Neural cell (in vitro differentiated cells): ENCODE measurements at regions not wholly inside any gene's neighbourhood (a gene's known extent, or its start where the extent isn't known, plus 50 kb on each side); places are given as distances from the start of the nearest gene placed in this dataset.

Experiments
- H2AFZ ChIP-seq: fragments of 200-600, 300-800 bp; sonication (generic), shearing (Covaris generic); 2 replicates; pipeline ENCODE4 v1.6.0; 2014; ENCODE audit warnings: low read depth, mild to moderate bottlenecking, antibody characterized with exemption, low read length, moderate library complexity
- H3F3A ChIP-seq: fragments of 200-600 bp; shearing (Covaris generic); 2 replicates; pipeline ENCODE4 v1.6.1; 2016; ENCODE audit warnings: mild to moderate bottlenecking, moderate library complexity, mixed read lengths, antibody characterized with exemption, low read length; ENCODE audit not compliant: insufficient read depth, poor library complexity, severe bottlenecking
- H3K27ac ChIP-seq: fragments of 200-600, 300-800 bp; sonication (generic), shearing (Covaris generic); 2 replicates; pipeline ENCODE4 v1.5.1; 2014; ENCODE audit warnings: mild to moderate bottlenecking, low read length, moderate library complexity
- H3K27me3 ChIP-seq: fragments of 300-800, 200-600 bp; sonication (generic), shearing (Covaris generic); 2 replicates; pipeline ENCODE4 v1.6.0; 2014; ENCODE audit warnings: mild to moderate bottlenecking, low read depth, low read length, moderate library complexity; ENCODE audit not compliant: insufficient read depth
- H3K36me3 ChIP-seq: fragments of 300-800, 200-600 bp; sonication (generic), shearing (Covaris generic); 2 replicates; pipeline ENCODE4 v1.5.1; 2014; ENCODE audit warnings: mild to moderate bottlenecking, antibody characterized with exemption, low read length, moderate library complexity; ENCODE audit not compliant: insufficient read depth
- H3K4me2 ChIP-seq: fragments of 300-800, 200-600 bp; sonication (generic), shearing (Covaris generic); 2 replicates; pipeline ENCODE4 v1.6.0; 2014; ENCODE audit warnings: mild to moderate bottlenecking, low read length
- H3K4me3 ChIP-seq: fragments of 300-800, 200-600 bp; sonication (generic), shearing (Covaris generic); 2 replicates; pipeline ENCODE4 v1.5.1; 2014; ENCODE audit warnings: mild to moderate bottlenecking, low read length, moderate library complexity
- H3K79me2 ChIP-seq: fragments of 200-600 bp; shearing (Covaris generic); replicated peaks from 2 replicates; pipeline ENCODE4 v1.6.0; 2014; ENCODE audit warnings: mild to moderate bottlenecking, low read length, moderate library complexity; ENCODE audit not compliant: insufficient read depth
- H3K9ac ChIP-seq: fragments of 300-800, 200-600 bp; sonication (generic), shearing (Covaris generic); 2 replicates; pipeline ENCODE4 v1.6.1; 2016; ENCODE audit warnings: mild to moderate bottlenecking, low read length, mixed read lengths
- H3K9me2 ChIP-seq: fragments of 200-600 bp; shearing (Covaris generic); 2 replicates; pipeline ENCODE4 v1.6.1; 2016; ENCODE audit warnings: mild to moderate bottlenecking, low read length, mixed read lengths; ENCODE audit not compliant: insufficient read depth
- H3K9me3 ChIP-seq: fragments of 200-600, 300-800 bp; sonication (generic), shearing (Covaris generic); 2 replicates; pipeline ENCODE4 v1.6.1; 2016; ENCODE audit warnings: mild to moderate bottlenecking, mixed run types, low read length, moderate library complexity, mixed read lengths
- H4K20me1 ChIP-seq: fragments of 200-600 bp; shearing (Covaris generic); 2 replicates; pipeline ENCODE4 v1.6.1; 2016; ENCODE audit warnings: mild to moderate bottlenecking, mixed run types; ENCODE audit not compliant: insufficient read depth
- EP300 ChIP-seq: fragments of 450-650 bp; conservative IDR thresholded peaks from 2 replicates; pipeline ENCODE4 v1.6.1; 2014; ENCODE audit warnings: antibody characterized with exemption, mild to moderate bottlenecking, moderate library complexity; ENCODE audit not compliant: poor library complexity, severe bottlenecking
- EZH2 ChIP-seq: fragments of 200-600, 300-800 bp; shearing (Covaris generic), sonication (generic); IDR thresholded peaks from 2 replicates; pipeline ENCODE4 v1.6.1; 2014; ENCODE audit warnings: antibody characterized with exemption, low read length, borderline replicate concordance, mild to moderate bottlenecking; ENCODE audit not compliant: insufficient read depth, poor library complexity, severe bottlenecking
- MXI1 ChIP-seq: fragments of 450-650 bp; conservative IDR thresholded peaks from 2 replicates; pipeline ENCODE4 v1.6.1; 2014; ENCODE audit warnings: antibody characterized with exemption, mild to moderate bottlenecking; ENCODE audit not compliant: poor library complexity, severe bottlenecking
- POLR2AphosphoS5 ChIP-seq: IDR thresholded peaks from 2 replicates; pipeline ENCODE4 v1.6.1; 2012
- RAD21 ChIP-seq: fragments of 450-650 bp; conservative IDR thresholded peaks from 2 replicates; pipeline ENCODE4 v1.6.1; 2014; ENCODE audit warnings: antibody characterized with exemption, mild to moderate bottlenecking, moderate library complexity
- SMC3 ChIP-seq: fragments of 450-650 bp; conservative IDR thresholded peaks from 2 replicates; pipeline ENCODE4 v1.6.1; 2014; ENCODE audit warnings: antibody characterized with exemption, mild to moderate bottlenecking, moderate library complexity; ENCODE audit not compliant: poor library complexity
- TAF1 ChIP-seq: IDR thresholded peaks from 2 replicates; pipeline ENCODE4 v1.6.1; 2012; ENCODE audit warnings: low read depth
- TF ChIP-seq, protein P1 (sequence below): IDR thresholded peaks from 2 replicates; pipeline ENCODE4 v1.6.1; 2012; ENCODE audit warnings: borderline replicate concordance
- TF ChIP-seq, protein P2 (sequence below): fragments of 450-650 bp; IDR thresholded peaks from 2 replicates; pipeline ENCODE4 v1.5.1; 2014; ENCODE audit warnings: antibody characterized with exemption, mild to moderate bottlenecking, moderate library complexity; ENCODE audit not compliant: poor library complexity, severe bottlenecking

DNA sequence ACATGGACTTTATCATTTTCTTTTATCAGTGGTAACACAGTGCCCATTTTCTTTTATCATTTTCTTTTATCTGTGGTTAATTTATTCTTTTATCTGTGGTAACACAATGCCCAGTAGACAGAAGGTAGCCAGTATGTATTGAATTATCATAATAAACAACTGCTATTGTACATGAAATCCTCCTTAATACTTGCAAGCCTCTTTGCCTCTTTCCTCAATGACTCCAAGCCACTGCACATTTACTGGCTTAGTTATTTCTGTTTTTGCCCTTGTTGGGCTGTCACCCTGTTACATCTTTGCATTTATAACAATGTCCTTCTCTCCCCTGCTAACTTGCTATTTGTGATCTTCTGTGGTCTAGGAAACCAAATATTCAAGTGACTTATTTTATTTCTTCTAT is 345.0 kb downstream of the ATP23 start:
- H3K27ac ChIP-seq = no peak overlapping the region

DNA sequence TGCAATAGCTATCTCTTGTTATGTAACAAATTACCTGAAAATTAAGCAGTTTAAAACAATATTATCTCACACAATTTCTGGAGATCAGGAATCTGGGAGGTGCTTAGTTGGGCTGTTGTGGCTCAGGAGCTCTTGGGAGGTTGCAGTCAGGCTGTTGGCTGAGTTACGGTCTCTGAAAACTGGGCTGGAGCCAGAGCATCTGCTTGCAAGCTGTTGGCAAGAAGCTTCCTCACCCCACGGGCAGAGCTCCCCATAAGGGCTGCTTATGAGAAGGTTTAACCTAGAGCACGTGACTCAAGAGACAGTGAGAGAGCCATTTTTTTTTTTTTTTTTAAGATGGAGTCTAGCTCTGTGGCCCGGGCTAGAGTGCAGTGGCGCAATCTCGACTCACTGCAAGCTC is 346.8 kb downstream of the ATP23 start:
- H2AFZ ChIP-seq = no peak overlapping the region
- H3K4me3 ChIP-seq = no peak overlapping the region
- no peaks in the 10 kb centered on the region for H3K9me2 ChIP-seq
- no peaks in the 10 kb centered on the region for H3K79me2 ChIP-seq
- H3K9me3 ChIP-seq = no peaks in the 10 kb centered on the region
- H4K20me1 ChIP-seq = no peaks in the 10 kb centered on the region
- no peaks in the 10 kb centered on the region for H3F3A ChIP-seq
- H3K4me2 ChIP-seq = no peak overlapping the region
- TF ChIP-seq RAD21 (no peak), MXI1 (no peak), EZH2 (no peak), SMC3 (no peak), TAF1 (no peak), POLR2AphosphoS5 (no peak), EP300 (no peak)
- TF ChIP-seq, protein P1, sequence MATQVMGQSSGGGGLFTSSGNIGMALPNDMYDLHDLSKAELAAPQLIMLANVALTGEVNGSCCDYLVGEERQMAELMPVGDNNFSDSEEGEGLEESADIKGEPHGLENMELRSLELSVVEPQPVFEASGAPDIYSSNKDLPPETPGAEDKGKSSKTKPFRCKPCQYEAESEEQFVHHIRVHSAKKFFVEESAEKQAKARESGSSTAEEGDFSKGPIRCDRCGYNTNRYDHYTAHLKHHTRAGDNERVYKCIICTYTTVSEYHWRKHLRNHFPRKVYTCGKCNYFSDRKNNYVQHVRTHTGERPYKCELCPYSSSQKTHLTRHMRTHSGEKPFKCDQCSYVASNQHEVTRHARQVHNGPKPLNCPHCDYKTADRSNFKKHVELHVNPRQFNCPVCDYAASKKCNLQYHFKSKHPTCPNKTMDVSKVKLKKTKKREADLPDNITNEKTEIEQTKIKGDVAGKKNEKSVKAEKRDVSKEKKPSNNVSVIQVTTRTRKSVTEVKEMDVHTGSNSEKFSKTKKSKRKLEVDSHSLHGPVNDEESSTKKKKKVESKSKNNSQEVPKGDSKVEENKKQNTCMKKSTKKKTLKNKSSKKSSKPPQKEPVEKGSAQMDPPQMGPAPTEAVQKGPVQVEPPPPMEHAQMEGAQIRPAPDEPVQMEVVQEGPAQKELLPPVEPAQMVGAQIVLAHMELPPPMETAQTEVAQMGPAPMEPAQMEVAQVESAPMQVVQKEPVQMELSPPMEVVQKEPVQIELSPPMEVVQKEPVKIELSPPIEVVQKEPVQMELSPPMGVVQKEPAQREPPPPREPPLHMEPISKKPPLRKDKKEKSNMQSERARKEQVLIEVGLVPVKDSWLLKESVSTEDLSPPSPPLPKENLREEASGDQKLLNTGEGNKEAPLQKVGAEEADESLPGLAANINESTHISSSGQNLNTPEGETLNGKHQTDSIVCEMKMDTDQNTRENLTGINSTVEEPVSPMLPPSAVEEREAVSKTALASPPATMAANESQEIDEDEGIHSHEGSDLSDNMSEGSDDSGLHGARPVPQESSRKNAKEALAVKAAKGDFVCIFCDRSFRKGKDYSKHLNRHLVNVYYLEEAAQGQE = no peak
- TF ChIP-seq, protein P2, sequence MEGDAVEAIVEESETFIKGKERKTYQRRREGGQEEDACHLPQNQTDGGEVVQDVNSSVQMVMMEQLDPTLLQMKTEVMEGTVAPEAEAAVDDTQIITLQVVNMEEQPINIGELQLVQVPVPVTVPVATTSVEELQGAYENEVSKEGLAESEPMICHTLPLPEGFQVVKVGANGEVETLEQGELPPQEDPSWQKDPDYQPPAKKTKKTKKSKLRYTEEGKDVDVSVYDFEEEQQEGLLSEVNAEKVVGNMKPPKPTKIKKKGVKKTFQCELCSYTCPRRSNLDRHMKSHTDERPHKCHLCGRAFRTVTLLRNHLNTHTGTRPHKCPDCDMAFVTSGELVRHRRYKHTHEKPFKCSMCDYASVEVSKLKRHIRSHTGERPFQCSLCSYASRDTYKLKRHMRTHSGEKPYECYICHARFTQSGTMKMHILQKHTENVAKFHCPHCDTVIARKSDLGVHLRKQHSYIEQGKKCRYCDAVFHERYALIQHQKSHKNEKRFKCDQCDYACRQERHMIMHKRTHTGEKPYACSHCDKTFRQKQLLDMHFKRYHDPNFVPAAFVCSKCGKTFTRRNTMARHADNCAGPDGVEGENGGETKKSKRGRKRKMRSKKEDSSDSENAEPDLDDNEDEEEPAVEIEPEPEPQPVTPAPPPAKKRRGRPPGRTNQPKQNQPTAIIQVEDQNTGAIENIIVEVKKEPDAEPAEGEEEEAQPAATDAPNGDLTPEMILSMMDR = no peak
- no peak overlapping the region for H3K9ac ChIP-seq
- no peaks in the 10 kb centered on the region for H3K36me3 ChIP-seq
- H3K27ac ChIP-seq = no peak overlapping the region
- no peaks in the 10 kb centered on the region for H3K27me3 ChIP-seq

More for the DNA sequence above, 345.0 kb downstream of the ATP23 start:
- no peak for TF ChIP-seq MXI1
- no peak for TF ChIP-seq TAF1
- no peak for TF ChIP-seq EP300
- TF ChIP-seq RAD21 = no peak
- TF ChIP-seq SMC3 = no peak
- TF ChIP-seq EZH2 = no peak
- TF ChIP-seq, protein P1 = no peak
- no peak for TF ChIP-seq POLR2AphosphoS5
- TF ChIP-seq, protein P2 = no peak
- H3K9me2 ChIP-seq = no peaks in the 10 kb centered on the region
- H3K27me3 ChIP-seq = no peaks in the 10 kb centered on the region
- H3K9me3 ChIP-seq = no peaks in the 10 kb centered on the region
- H4K20me1 ChIP-seq = no peaks in the 10 kb centered on the region
- no peak overlapping the region for H2AFZ ChIP-seq
- no peaks in the 10 kb centered on the region for H3F3A ChIP-seq
- H3K36me3 ChIP-seq = no peaks in the 10 kb centered on the region
- H3K79me2 ChIP-seq = no peaks in the 10 kb centered on the region
- H3K4me2 ChIP-seq = no peak overlapping the region
- no peak overlapping the region for H3K9ac ChIP-seq
- no peak overlapping the region for H3K4me3 ChIP-seq
